ENCODE measurements at regions not wholly inside any gene's neighbourhood (a gene's known extent, or its start where the extent isn't known, plus 50 kb on each side); places are given as distances from the start of the nearest gene placed in this dataset.

- no peaks in the 10 kb centered on the region for H3K27me3 Mint-ChIP-seq
- H3K4me3 Mint-ChIP-seq = no peak overlapping the region
- H3K36me3 Mint-ChIP-seq = no peaks in the 10 kb centered on the region
- no peak for ATAC-seq (replicated peaks)
- H3K27ac Mint-ChIP-seq = no peak overlapping the region
- no peaks in the 10 kb centered on the region for H3K4me1 Mint-ChIP-seq
- DNase-seq = no peak
- peaks cover 11 to 14% of the 10 kb centered on the region in 2 donors for H3K9me3 Mint-ChIP-seq
Measured at GRCh38 chr18:28804512-28805202, 627.7 kb upstream of the CDH2 start.

- Mint-ChIP-seq H3K36me3 (no peaks in the 10 kb centered on the region), H3K4me1 (no peaks in the 10 kb centered on the region), H3K9me3 (peaks cover 6% of the 10 kb centered on the region in 2 donors), H3K27me3 (no peaks in the 10 kb centered on the region), H3K27ac (no peak overlapping the region), H3K4me3 (no peak overlapping the region)
- ATAC-seq (replicated peaks) (no peak), DNase-seq (no peak)
Measured at GRCh38 chr18:28802546-28802945, 625.6 kb upstream of the CDH2 start.

- no peaks in the 10 kb centered on the region for H3K36me3 Mint-ChIP-seq
Measured at GRCh38 chr18:28801876-28802275, 624.9 kb upstream of the CDH2 start.

GRCh38 chr18:28794459-28795245 is 617.7 kb upstream of the CDH2 start:
- no peaks in the 10 kb centered on the region for H3K4me1 Mint-ChIP-seq
- H3K9me3 Mint-ChIP-seq = peaks cover 0 to 4% of the 10 kb centered on the region in 2 donors
- H3K4me3 Mint-ChIP-seq = no peak overlapping the region
- DNase-seq (no peak), ATAC-seq (replicated peaks) (no peak)
- H3K27ac Mint-ChIP-seq = no peak overlapping the region
- no peaks in the 10 kb centered on the region for H3K36me3 Mint-ChIP-seq
- H3K27me3 Mint-ChIP-seq = no peaks in the 10 kb centered on the region

More at GRCh38 chr18:28801876-28802275, 624.9 kb upstream of the CDH2 start:
- no peak overlapping the region for H3K27ac Mint-ChIP-seq
- DNase-seq = no peak
- no peak overlapping the region for H3K4me3 Mint-ChIP-seq
- H3K27me3 Mint-ChIP-seq = no peaks in the 10 kb centered on the region
- H3K4me1 Mint-ChIP-seq = no peaks in the 10 kb centered on the region
- peaks cover 3 to 6% of the 10 kb centered on the region in 2 donors for H3K9me3 Mint-ChIP-seq
- no peak for ATAC-seq (replicated peaks)

GRCh38 chr18:28793901-28794300 is 617.0 kb upstream of the CDH2 start:
- ATAC-seq (replicated peaks) (no peak), DNase-seq (no peak)
- Mint-ChIP-seq H3K4me1 (no peaks in the 10 kb centered on the region), H3K36me3 (no peaks in the 10 kb centered on the region), H3K4me3 (no peak overlapping the region), H3K9me3 (peaks cover 0 to 4% of the 10 kb centered on the region in 2 donors), H3K27me3 (no peaks in the 10 kb centered on the region), H3K27ac (no peak overlapping the region)

GRCh38 chr18:28792404-28793086 is 615.6 kb upstream of the CDH2 start:
- H3K4me1 Mint-ChIP-seq = no peaks in the 10 kb centered on the region
- H3K27me3 Mint-ChIP-seq = no peaks in the 10 kb centered on the region
- ATAC-seq (replicated peaks) (no peak), DNase-seq (no peak)
- no peak overlapping the region for H3K27ac Mint-ChIP-seq
- H3K36me3 Mint-ChIP-seq = no peaks in the 10 kb centered on the region
- H3K4me3 Mint-ChIP-seq = no peak overlapping the region
- H3K9me3 Mint-ChIP-seq = peaks cover 0 to 4% of the 10 kb centered on the region in 2 donors

GRCh38 chr18:28791101-28791500 is 614.2 kb upstream of the CDH2 start:
- Mint-ChIP-seq H3K36me3 (no peaks in the 10 kb centered on the region), H3K4me3 (no peak overlapping the region), H3K9me3 (peaks cover 0 to 4% of the 10 kb centered on the region in 2 donors), H3K4me1 (no peaks in the 10 kb centered on the region), H3K27ac (no peak overlapping the region), H3K27me3 (no peaks in the 10 kb centered on the region)
- no peak for ATAC-seq (replicated peaks)
- DNase-seq = no peak

GRCh38 chr18:28789502-28789901 is 612.6 kb upstream of the CDH2 start:
- DNase-seq = no peak
- no peak for ATAC-seq (replicated peaks)
- no peaks in the 10 kb centered on the region for H3K27me3 Mint-ChIP-seq
- no peak overlapping the region for H3K4me3 Mint-ChIP-seq
- no peaks in the 10 kb centered on the region for H3K36me3 Mint-ChIP-seq
- peaks cover 2 to 4% of the 10 kb centered on the region in 2 donors for H3K9me3 Mint-ChIP-seq
- no peaks in the 10 kb centered on the region for H3K4me1 Mint-ChIP-seq
- no peak overlapping the region for H3K27ac Mint-ChIP-seq

- H3K4me1 Mint-ChIP-seq = no peaks in the 10 kb centered on the region
- H3K36me3 Mint-ChIP-seq = no peaks in the 10 kb centered on the region
- no peak for DNase-seq
- peaks cover 0 to 2% of the 10 kb centered on the region in 2 donors for H3K9me3 Mint-ChIP-seq
- H3K4me3 Mint-ChIP-seq = no peak overlapping the region
- no peaks in the 10 kb centered on the region for H3K27me3 Mint-ChIP-seq
- no peak for ATAC-seq (replicated peaks)
- H3K27ac Mint-ChIP-seq = no peak overlapping the region
Measured at GRCh38 chr18:28786926-28787325, 610.0 kb upstream of the CDH2 start.

- ATAC-seq (replicated peaks) (no peak), DNase-seq (no peak)
- Mint-ChIP-seq H3K4me1 (no peaks in the 10 kb centered on the region), H3K4me3 (no peak overlapping the region), H3K27me3 (no peaks in the 10 kb centered on the region), H3K27ac (no peak overlapping the region), H3K9me3 (peaks cover 0 to 2% of the 10 kb centered on the region in 2 donors), H3K36me3 (no peaks in the 10 kb centered on the region)
Measured at GRCh38 chr18:28781616-28782362, 604.9 kb upstream of the CDH2 start.

- H3K27me3 Mint-ChIP-seq = no peaks in the 10 kb centered on the region
- H3K9me3 Mint-ChIP-seq = no peaks in the 10 kb centered on the region
- no peaks in the 10 kb centered on the region for H3K4me1 Mint-ChIP-seq
- no peak overlapping the region for H3K4me3 Mint-ChIP-seq
- no peak overlapping the region for H3K27ac Mint-ChIP-seq
- H3K36me3 Mint-ChIP-seq = no peaks in the 10 kb centered on the region
- DNase-seq (no peak), ATAC-seq (replicated peaks) (no peak)
Measured at GRCh38 chr18:28778706-28779105, 601.8 kb upstream of the CDH2 start.

- Mint-ChIP-seq H3K27ac (no peak overlapping the region), H3K36me3 (no peaks in the 10 kb centered on the region), H3K27me3 (no peaks in the 10 kb centered on the region), H3K4me3 (no peak overlapping the region), H3K4me1 (no peaks in the 10 kb centered on the region), H3K9me3 (no peaks in the 10 kb centered on the region)
- ATAC-seq (replicated peaks) (no peak), DNase-seq (no peak)
Measured at GRCh38 chr18:28777756-28778155, 600.8 kb upstream of the CDH2 start.

GRCh38 chr18:28771849-28772248 is 594.9 kb upstream of the CDH2 start:
- H3K27ac Mint-ChIP-seq = no peak overlapping the region
- ATAC-seq (replicated peaks) (no peak), DNase-seq (no peak)
- H3K36me3 Mint-ChIP-seq = no peaks in the 10 kb centered on the region
- no peaks in the 10 kb centered on the region for H3K27me3 Mint-ChIP-seq
- H3K9me3 Mint-ChIP-seq = no peaks in the 10 kb centered on the region
- no peaks in the 10 kb centered on the region for H3K4me1 Mint-ChIP-seq
- no peak overlapping the region for H3K4me3 Mint-ChIP-seq
